HCT116 (cell line): ENCODE measurements at regions not wholly inside any gene's neighbourhood (a gene's known extent, or its start where the extent isn't known, plus 50 kb on each side); places are given as distances from the start of the nearest gene placed in this dataset.

Experiments used
- CBX3 ChIP-seq: IDR thresholded peaks from 2 replicates; pipeline ENCODE4 v1.6.1; 2012; ENCODE audit warnings: low read depth
- CTCF ChIP-seq, 3 experiments: fragments of 200-600 bp in 1 of 3; sonication (generic) in 1 of 3; IDR thresholded peaks in 2 of 3; conservative IDR thresholded peaks in 1 of 3; 2 replicates each; pipeline ENCODE4 v1.5.1; 2012 to 2017; ENCODE audit warnings: low read depth in 2 of 3, low read length in 2 of 3, antibody characterized with exemption in 1 of 3, borderline replicate concordance in 1 of 3, control low read depth in 1 of 3, mild to moderate bottlenecking in 1 of 3, mixed read lengths in 1 of 3, mixed run types in 1 of 3, moderate library complexity in 1 of 3; ENCODE audit not compliant: insufficient read depth in 1 of 3
- EZH2phosphoT487 ChIP-seq: fragments of 200-600 bp; IDR thresholded peaks from 2 replicates; pipeline ENCODE4 v1.6.1; 2018; ENCODE audit warnings: antibody characterized with exemption, borderline replicate concordance
- RAD21 ChIP-seq: IDR thresholded peaks from 2 replicates; pipeline ENCODE4 v1.6.1; 2012; ENCODE audit warnings: low read depth, mild to moderate bottlenecking
- SIN3A ChIP-seq: IDR thresholded peaks from 2 replicates; pipeline ENCODE4 v1.6.1; 2012; ENCODE audit warnings: low read depth

- TF ChIP-seq RAD21: no peak
- no peak for TF ChIP-seq CBX3
- TF ChIP-seq CTCF (IDR thresholded peaks at IDR 0.05 in 2 of 3, conservative IDR thresholded peaks at IDR 0.05 in 1 of 3; ENCODE audit: borderline replicate concordance in 1 of 3, insufficient read depth in 1 of 3, low read depth in 2 of 3, low read length in 2 of 3): no peak
- TF ChIP-seq EZH2phosphoT487: no peak
- TF ChIP-seq SIN3A: no peak
These were observed 290.8 kb upstream of the COBL start for GRCh38 chr7:51607447-51607846.
